Neural cell (in vitro differentiated cells): ENCODE measurements at regions not wholly inside any gene's neighbourhood (a gene's known extent, or its start where the extent isn't known, plus 50 kb on each side); places are given as distances from the start of the nearest gene placed in this dataset.

Experiments
- EP300 ChIP-seq: fragments of 450-650 bp; conservative IDR thresholded peaks from 2 replicates; pipeline ENCODE4 v1.6.1; 2014; ENCODE audit warnings: antibody characterized with exemption, mild to moderate bottlenecking, moderate library complexity; ENCODE audit not compliant: poor library complexity, severe bottlenecking
- EZH2 ChIP-seq: fragments of 200-600, 300-800 bp; shearing (Covaris generic), sonication (generic); IDR thresholded peaks from 2 replicates; pipeline ENCODE4 v1.6.1; 2014; ENCODE audit warnings: antibody characterized with exemption, low read length, borderline replicate concordance, mild to moderate bottlenecking; ENCODE audit not compliant: insufficient read depth, poor library complexity, severe bottlenecking
- MXI1 ChIP-seq: fragments of 450-650 bp; conservative IDR thresholded peaks from 2 replicates; pipeline ENCODE4 v1.6.1; 2014; ENCODE audit warnings: antibody characterized with exemption, mild to moderate bottlenecking; ENCODE audit not compliant: poor library complexity, severe bottlenecking
- POLR2AphosphoS5 ChIP-seq: IDR thresholded peaks from 2 replicates; pipeline ENCODE4 v1.6.1; 2012
- RAD21 ChIP-seq: fragments of 450-650 bp; conservative IDR thresholded peaks from 2 replicates; pipeline ENCODE4 v1.6.1; 2014; ENCODE audit warnings: antibody characterized with exemption, mild to moderate bottlenecking, moderate library complexity
- TAF1 ChIP-seq: IDR thresholded peaks from 2 replicates; pipeline ENCODE4 v1.6.1; 2012; ENCODE audit warnings: low read depth
- TF ChIP-seq, protein P1 (sequence below): fragments of 450-650 bp; IDR thresholded peaks from 2 replicates; pipeline ENCODE4 v1.5.1; 2014; ENCODE audit warnings: antibody characterized with exemption, mild to moderate bottlenecking, moderate library complexity; ENCODE audit not compliant: poor library complexity, severe bottlenecking
- TF ChIP-seq, protein P2 (sequence below): IDR thresholded peaks from 2 replicates; pipeline ENCODE4 v1.6.1; 2012; ENCODE audit warnings: borderline replicate concordance

DNA sequence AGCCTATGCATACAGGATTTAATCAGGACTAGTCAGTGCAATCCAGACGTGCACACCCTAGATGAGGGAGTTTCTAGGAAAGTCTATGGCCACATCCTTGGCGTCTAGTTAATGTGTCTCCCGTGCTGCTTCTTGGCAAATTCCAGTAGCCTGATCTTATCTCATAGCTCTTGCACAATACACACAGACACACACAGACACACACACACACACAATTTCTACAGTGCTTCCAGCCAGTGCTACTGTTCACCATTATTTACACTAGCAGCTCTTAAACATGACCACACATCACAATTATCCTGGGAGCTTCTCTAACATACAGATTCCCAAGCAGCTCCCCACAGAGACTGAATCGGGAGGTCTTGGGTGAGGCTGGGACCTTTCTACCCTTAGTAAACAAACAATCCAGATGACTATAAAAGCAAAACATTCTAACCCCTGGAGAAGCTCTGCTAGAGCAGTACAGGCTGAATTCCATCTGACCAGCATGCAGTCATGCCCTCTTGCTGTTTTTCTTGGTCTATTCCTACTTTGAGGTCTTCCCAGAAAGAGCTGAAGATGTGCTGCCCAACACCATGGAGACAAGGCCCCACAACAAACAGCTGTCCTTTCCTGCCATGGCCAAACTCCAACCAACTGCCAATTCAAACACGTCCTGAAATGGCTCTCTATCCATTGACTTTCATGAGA is 236.6 kb downstream of the DEPDC1B start:
- no peak for TF ChIP-seq RAD21
- TF ChIP-seq EP300, result no peak
- TF ChIP-seq, protein P1, sequence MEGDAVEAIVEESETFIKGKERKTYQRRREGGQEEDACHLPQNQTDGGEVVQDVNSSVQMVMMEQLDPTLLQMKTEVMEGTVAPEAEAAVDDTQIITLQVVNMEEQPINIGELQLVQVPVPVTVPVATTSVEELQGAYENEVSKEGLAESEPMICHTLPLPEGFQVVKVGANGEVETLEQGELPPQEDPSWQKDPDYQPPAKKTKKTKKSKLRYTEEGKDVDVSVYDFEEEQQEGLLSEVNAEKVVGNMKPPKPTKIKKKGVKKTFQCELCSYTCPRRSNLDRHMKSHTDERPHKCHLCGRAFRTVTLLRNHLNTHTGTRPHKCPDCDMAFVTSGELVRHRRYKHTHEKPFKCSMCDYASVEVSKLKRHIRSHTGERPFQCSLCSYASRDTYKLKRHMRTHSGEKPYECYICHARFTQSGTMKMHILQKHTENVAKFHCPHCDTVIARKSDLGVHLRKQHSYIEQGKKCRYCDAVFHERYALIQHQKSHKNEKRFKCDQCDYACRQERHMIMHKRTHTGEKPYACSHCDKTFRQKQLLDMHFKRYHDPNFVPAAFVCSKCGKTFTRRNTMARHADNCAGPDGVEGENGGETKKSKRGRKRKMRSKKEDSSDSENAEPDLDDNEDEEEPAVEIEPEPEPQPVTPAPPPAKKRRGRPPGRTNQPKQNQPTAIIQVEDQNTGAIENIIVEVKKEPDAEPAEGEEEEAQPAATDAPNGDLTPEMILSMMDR, result no peak
- TF ChIP-seq TAF1, result no peak
- TF ChIP-seq EZH2, result no peak
- TF ChIP-seq, protein P2, sequence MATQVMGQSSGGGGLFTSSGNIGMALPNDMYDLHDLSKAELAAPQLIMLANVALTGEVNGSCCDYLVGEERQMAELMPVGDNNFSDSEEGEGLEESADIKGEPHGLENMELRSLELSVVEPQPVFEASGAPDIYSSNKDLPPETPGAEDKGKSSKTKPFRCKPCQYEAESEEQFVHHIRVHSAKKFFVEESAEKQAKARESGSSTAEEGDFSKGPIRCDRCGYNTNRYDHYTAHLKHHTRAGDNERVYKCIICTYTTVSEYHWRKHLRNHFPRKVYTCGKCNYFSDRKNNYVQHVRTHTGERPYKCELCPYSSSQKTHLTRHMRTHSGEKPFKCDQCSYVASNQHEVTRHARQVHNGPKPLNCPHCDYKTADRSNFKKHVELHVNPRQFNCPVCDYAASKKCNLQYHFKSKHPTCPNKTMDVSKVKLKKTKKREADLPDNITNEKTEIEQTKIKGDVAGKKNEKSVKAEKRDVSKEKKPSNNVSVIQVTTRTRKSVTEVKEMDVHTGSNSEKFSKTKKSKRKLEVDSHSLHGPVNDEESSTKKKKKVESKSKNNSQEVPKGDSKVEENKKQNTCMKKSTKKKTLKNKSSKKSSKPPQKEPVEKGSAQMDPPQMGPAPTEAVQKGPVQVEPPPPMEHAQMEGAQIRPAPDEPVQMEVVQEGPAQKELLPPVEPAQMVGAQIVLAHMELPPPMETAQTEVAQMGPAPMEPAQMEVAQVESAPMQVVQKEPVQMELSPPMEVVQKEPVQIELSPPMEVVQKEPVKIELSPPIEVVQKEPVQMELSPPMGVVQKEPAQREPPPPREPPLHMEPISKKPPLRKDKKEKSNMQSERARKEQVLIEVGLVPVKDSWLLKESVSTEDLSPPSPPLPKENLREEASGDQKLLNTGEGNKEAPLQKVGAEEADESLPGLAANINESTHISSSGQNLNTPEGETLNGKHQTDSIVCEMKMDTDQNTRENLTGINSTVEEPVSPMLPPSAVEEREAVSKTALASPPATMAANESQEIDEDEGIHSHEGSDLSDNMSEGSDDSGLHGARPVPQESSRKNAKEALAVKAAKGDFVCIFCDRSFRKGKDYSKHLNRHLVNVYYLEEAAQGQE, result no peak
- TF ChIP-seq POLR2AphosphoS5, result no peak
- TF ChIP-seq MXI1, result no peak
